HepG2 (cell line): ENCODE measurements at regions not wholly inside any gene's neighbourhood (a gene's known extent, or its start where the extent isn't known, plus 50 kb on each side); places are given as distances from the start of the nearest gene placed in this dataset.

ENCODE experiments used
- ATF2 ChIP-seq: sonication (generic); formaldehyde crosslinking; IDR thresholded peaks from 2 replicates; pipeline ENCODE4 v1.4.0; 2020; ENCODE audit warnings: missing genetic modification reagents
- ERF ChIP-seq: IDR thresholded peaks from 2 replicates; pipeline ENCODE4 v1.6.1; 2018; ENCODE audit warnings: missing biosample characterization, missing genetic modification reagents
- HOXA3 ChIP-seq: sonication (generic); formaldehyde crosslinking; IDR thresholded peaks from 2 replicates; pipeline ENCODE4 v1.5.0; 2020; ENCODE audit warnings: missing genetic modification reagents
- KLF16 ChIP-seq, 2 experiments: sonication (generic) in 1 of 2; formaldehyde crosslinking in 1 of 2; IDR thresholded peaks; 2 replicates each; pipeline versions ENCODE4 v1.6.1 to v1.8.0; 2016 to 2023; ENCODE audit warnings: missing genetic modification reagents in 2 of 2, missing compliant biosample characterization in 1 of 2
- SKI ChIP-seq: fragments of 450-650 bp; IDR thresholded peaks from one replicate; pipeline ENCODE4 v1.6.1; 2018; ENCODE audit warnings: mild to moderate bottlenecking; ENCODE audit not compliant: partially characterized antibody
- STAG1 ChIP-seq: sonication (generic); formaldehyde crosslinking; IDR thresholded peaks from 2 replicates; pipeline ENCODE4 v1.4.0; 2020; ENCODE audit warnings: missing genetic modification reagents
- TBX3 ChIP-seq: fragments of 450-650 bp; IDR thresholded peaks from 2 replicates; pipeline ENCODE4 v1.6.1; 2017; ENCODE audit warnings: antibody characterized with exemption, mild to moderate bottlenecking, inconsistent platforms, borderline replicate concordance
- ZNF543 ChIP-seq: sonication (generic); formaldehyde crosslinking; IDR thresholded peaks from 2 replicates; pipeline ENCODE4 v1.4.0; 2020; ENCODE audit warnings: mild to moderate bottlenecking, missing genetic modification reagents
- ZSCAN9 ChIP-seq: IDR thresholded peaks from 2 replicates; pipeline ENCODE4 v1.6.1; 2016; ENCODE audit warnings: borderline replicate concordance
- TF ChIP-seq, protein P1 (sequence below): sonication (generic); formaldehyde crosslinking; IDR thresholded peaks from 2 replicates; pipeline ENCODE4 v1.4.0; 2020; ENCODE audit warnings: low read depth, missing genetic modification reagents

DNA sequence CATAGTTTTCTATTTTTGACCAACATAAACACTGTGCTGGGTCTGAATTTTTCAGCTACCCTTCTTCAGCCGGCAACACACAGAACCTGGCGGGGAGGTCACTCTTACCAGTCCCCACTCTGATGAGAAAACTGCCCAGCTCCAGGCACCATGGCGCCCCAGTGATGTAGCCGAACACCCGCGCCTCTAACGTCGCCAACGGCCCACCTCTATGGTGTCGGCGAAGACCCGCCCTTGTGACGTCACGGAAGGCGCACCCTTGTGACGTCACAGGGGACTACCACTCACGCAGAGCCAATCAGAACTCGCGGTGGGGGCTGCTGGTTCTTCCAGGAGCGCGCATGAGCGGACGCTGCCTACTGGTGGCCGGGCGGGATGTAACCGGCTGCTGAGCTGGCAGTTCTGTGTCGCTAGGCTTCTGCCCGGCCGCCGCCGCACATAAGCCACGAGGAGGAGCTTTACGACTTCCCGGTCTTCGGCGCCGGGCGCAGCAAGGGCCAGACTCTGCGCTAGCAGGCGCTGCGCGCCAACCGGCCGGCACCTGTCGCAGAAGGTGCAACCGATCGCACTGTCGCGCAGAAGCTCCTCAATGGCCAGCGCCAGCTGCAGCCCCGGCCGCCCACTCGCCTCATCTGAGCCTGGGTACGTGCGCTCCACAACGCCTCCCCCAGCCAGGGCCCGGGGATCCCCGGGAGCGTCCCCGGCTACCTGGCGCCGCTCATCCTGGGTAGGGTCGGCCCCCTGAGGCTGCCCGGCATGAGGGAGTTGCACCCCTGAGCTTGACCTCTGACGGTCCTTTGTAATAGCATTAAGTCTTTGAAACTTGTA lies 92.2 kb upstream of the OR4F16 start (continued):
- TF ChIP-seq ATF2 (CRISPR knock-in tag), result peak; percentile 91
- TF ChIP-seq ZSCAN9 (CRISPR knock-in tag), result 0 out of 2 replicates have a peak, but pooled peaks have one; percentile 29
- peak; percentile 52; the same call in 1 of the 2 replicates for TF ChIP-seq ERF (CRISPR knock-in tag)
- TF ChIP-seq, protein P1, sequence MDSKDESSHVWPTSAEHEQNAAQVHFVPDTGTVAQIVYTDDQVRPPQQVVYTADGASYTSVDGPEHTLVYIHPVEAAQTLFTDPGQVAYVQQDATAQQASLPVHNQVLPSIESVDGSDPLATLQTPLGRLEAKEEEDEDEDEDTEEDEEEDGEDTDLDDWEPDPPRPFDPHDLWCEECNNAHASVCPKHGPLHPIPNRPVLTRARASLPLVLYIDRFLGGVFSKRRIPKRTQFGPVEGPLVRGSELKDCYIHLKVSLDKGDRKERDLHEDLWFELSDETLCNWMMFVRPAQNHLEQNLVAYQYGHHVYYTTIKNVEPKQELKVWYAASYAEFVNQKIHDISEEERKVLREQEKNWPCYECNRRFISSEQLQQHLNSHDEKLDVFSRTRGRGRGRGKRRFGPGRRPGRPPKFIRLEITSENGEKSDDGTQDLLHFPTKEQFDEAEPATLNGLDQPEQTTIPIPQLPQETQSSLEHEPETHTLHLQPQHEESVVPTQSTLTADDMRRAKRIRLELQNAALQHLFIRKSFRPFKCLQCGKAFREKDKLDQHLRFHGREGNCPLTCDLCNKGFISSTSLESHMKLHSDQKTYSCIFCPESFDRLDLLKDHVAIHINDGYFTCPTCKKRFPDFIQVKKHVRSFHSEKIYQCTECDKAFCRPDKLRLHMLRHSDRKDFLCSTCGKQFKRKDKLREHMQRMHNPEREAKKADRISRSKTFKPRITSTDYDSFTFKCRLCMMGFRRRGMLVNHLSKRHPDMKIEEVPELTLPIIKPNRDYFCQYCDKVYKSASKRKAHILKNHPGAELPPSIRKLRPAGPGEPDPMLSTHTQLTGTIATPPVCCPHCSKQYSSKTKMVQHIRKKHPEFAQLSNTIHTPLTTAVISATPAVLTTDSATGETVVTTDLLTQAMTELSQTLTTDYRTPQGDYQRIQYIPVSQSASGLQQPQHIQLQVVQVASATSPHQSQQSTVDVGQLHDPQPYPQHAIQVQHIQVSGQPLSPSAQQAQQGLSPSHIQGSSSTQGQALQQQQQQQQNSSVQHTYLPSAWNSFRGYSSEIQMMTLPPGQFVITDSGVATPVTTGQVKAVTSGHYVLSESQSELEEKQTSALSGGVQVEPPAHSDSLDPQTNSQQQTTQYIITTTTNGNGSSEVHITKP (CRISPR knock-in tag), result peak; percentile 36; the same call in 1 of the 2 replicates
- peak; percentile 45 for TF ChIP-seq SKI
- TF ChIP-seq HOXA3, result peak; percentile 100
- TF ChIP-seq STAG1, result peak; percentile 49
- 0 out of 2 replicates have a peak, but pooled peaks have one; percentile 69 for TF ChIP-seq ZNF543 (CRISPR knock-in tag)
- peak; percentile 76; the same call in 1 of the 2 replicates for TF ChIP-seq TBX3
- peak in 1 of 2 experiments; percentile 75; a peak in 2 of 4 replicates for TF ChIP-seq KLF16 (CRISPR knock-in tag; IDR thresholded peaks at IDR 0.05)
